ENCODE measurements at regions not wholly inside any gene's neighbourhood (a gene's known extent, or its start where the extent isn't known, plus 50 kb on each side); places are given as distances from the start of the nearest gene placed in this dataset.

GRCh38 chr11:23974051-23974450, 522.8 kb upstream of the LUZP2 start:
- no peak for DNase-seq
- Histone ChIP-seq H3K4me3 (no peak overlapping the region), H3K27me3 (no peaks in the 10 kb centered on the region), H3K36me3 (no peaks in the 10 kb centered on the region), H3K9me3 (no peaks in the 10 kb centered on the region), H3K4me1 (no peaks in the 10 kb centered on the region), H3K27ac (no peak overlapping the region)
- no peak for ATAC-seq
- TF ChIP-seq POLR2A (IDR thresholded peaks at IDR 0.05), result no peak
- TF ChIP-seq CTCF (IDR thresholded peaks at IDR 0.05), result no peak
- intact Hi-C loops (cut with DNase I), result no loop called here
- 48 to 51% (median 50%) methylated on average over 3 of the region's 3 CpGs for WGBS, 4 donors

GRCh38 chr11:23974601-23975000, 522.3 kb upstream of the LUZP2 start:
- no peaks in the 10 kb centered on the region for H3K4me1 ChIP-seq
- no peak overlapping the region for H3K4me3 ChIP-seq
- ATAC-seq (no peak), DNase-seq (no peak)
- no peaks in the 10 kb centered on the region for H3K9me3 ChIP-seq
- intact Hi-C loops (cut with DNase I), result no loop called here
- no peaks in the 10 kb centered on the region for H3K27me3 ChIP-seq
- no peak for TF ChIP-seq POLR2A (IDR thresholded peaks at IDR 0.05)
- TF ChIP-seq CTCF (IDR thresholded peaks at IDR 0.05), result no peak
- H3K27ac ChIP-seq, result no peak overlapping the region
- no peaks in the 10 kb centered on the region for H3K36me3 ChIP-seq

- no peaks in the 10 kb centered on the region for H3K4me1 ChIP-seq
- no peak overlapping the region for H3K4me3 ChIP-seq
- 15 to 47% (median 34%) methylated on average over 1 of the region's 1 CpG for WGBS, 4 donors
- no peaks in the 10 kb centered on the region for H3K27me3 ChIP-seq
- peak overlapping the region in 2 of 12 donors; percentile 17 to 53 for H3K27ac ChIP-seq
- no peaks in the 10 kb centered on the region for H3K36me3 ChIP-seq
- H3K9me3 ChIP-seq, result no peaks in the 10 kb centered on the region
- DNase-seq (no peak), ATAC-seq (peak in 1 of 4 donors; percentile 20)
- TF ChIP-seq CTCF (IDR thresholded peaks at IDR 0.05), result no peak
- no peak for TF ChIP-seq POLR2A (IDR thresholded peaks at IDR 0.05)
- intact Hi-C loops (cut with DNase I), result no loop called here
Measured at GRCh38 chr11:23976426-23976825, 520.4 kb upstream of the LUZP2 start.

GRCh38 chr11:23976841-23977271, 520.0 kb upstream of the LUZP2 start:
- H3K4me1 ChIP-seq, result no peaks in the 10 kb centered on the region
- H3K27ac ChIP-seq, result peak overlapping the region in 3 of 12 donors; percentile 17 to 53 (median 47)
- no peaks in the 10 kb centered on the region for H3K36me3 ChIP-seq
- no peak for TF ChIP-seq CTCF (IDR thresholded peaks at IDR 0.05)
- no peak for ATAC-seq
- H3K9me3 ChIP-seq, result no peaks in the 10 kb centered on the region
- no peaks in the 10 kb centered on the region for H3K27me3 ChIP-seq
- no peak overlapping the region for H3K4me3 ChIP-seq
- intact Hi-C loops (cut with DNase I), result no loop called here
- DNase-seq, result no peak
